HG03095 (cell line): ENCODE measurements at regions not wholly inside any gene's neighbourhood (a gene's known extent, or its start where the extent isn't known, plus 50 kb on each side); places are given as distances from the start of the nearest gene placed in this dataset.
"Not testable (repeated sequence)": the region's sequence is repeated elsewhere in the genome, so short reads cannot be mapped to it uniquely, and the experiment has no call there.

Experiments used
- ATAC-seq: cut with Tn5 transposase; IDR thresholded peaks from one replicate; pipeline ENCODE4 v1.9.1; 2021; ENCODE audit warnings: moderate library complexity; ENCODE audit not compliant: unreplicated experiment

DNA sequence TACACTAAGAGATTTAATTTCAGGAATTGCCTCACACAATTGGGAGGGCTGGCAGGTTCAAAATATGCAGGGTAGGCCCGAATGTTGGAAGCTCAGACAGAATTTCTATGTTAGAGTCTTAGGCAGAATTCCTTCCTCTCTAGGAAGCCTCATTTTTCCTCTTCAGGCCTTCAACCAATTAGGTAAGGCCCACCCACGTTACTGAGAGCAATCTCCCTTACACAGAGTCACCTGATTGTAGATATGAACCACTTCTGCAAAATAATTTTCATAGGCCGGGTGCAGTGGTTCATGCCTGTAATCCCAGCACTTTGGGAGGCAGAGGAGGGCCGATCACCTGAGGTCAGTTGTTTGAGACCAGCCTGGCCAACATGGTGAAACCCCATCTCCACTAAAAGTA is 50.2 kb upstream of the HIVEP1 start:
- ATAC-seq: no peak

DNA sequence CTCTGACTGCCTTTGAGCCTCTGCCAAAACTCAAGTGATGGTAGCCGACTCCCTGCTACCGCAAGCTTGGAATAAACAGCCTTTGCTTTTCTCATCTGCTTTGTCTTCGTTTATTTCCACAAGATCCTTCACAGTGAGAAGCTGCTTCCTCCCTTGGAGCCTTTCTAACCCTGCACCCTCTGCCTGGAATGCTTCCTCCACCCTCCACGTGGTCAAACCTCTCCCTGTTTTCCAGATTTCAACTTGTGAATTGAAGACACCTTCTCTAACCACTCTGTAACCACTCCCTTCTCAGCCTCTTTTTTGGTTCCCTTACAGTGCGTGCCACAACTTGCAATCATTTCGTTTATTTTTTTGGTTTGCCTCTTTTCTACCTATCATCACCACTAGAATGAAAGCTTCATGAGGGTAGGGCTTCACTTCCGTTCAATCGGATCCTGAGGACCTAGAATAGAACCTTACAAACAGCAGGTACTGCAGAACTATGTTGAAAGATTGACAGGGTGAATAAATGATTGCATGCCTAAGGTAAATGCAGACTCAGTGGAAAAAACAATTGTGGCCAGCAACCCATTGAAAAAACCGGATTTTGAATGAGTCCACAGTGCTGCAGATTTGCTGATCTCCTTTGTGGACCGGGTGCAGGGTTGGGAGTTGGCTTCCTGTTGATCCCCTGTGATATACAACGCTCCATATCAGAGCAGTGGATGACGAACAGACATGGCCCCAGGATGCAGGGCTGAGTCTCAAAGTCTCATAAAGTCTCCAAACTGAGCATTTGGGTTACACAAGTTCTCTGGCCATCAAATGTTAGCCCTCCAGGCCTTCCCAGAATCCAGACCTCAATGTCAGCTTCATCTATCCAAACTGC is 51.0 kb upstream of the HIVEP1 start:
- no peak for ATAC-seq

DNA sequence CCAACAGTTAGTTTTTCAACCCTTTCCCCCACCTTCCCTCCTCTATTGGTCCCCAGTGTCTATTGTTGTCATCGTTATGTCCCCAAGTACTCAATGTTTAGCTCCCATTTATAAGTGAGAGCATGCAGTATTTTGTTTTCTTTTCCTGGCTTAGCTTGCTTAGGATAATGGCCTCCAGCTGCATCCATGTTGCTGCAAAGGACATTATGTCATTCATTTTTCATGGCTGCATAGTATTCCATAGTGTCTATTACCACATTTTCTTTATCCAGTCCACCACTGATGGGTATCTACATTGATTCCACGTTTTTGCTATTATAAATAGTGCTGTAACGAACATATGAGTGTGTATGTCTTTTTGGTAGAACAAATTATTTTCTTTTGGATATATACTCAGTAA is 55.3 kb upstream of the HIVEP1 start:
- no peak for ATAC-seq

DNA sequence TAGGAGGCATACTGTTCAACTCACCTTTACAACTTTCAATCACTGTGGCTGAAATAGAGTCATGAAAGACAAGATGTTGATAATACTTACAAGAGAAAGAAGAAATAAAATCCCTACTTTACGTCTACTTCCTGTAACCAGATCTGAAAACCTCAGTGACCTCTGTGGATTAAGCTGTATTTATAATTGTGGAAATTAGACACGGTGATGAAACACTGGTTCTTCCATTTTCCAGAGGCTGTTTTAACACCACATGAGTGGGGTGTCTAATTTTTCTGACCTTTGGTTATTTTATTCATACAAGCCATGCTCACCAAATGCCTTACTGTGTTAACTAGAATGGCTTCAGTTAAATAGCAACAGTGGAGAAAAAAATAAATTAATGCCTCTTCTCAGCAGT is 58.5 kb upstream of the HIVEP1 start:
- no peak for ATAC-seq

DNA sequence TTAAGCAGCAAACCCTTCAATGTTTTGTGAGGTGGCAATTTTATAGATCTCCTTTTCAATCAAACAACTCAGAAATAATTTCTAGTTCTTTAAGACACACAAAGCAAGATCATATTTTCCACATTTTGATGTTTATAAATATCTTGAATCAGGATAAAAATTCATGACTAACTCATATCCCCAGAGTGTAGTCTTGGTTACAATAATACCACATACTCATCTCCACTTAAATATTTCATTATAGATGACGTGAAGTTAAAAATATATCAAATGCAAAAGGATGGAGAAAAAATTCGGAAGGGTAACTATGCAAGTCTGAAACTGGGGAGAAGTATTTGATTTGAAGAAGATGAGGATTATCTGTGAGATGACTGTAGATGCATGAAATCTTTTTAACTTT is 59.8 kb upstream of the HIVEP1 start:
- ATAC-seq: no peak

DNA sequence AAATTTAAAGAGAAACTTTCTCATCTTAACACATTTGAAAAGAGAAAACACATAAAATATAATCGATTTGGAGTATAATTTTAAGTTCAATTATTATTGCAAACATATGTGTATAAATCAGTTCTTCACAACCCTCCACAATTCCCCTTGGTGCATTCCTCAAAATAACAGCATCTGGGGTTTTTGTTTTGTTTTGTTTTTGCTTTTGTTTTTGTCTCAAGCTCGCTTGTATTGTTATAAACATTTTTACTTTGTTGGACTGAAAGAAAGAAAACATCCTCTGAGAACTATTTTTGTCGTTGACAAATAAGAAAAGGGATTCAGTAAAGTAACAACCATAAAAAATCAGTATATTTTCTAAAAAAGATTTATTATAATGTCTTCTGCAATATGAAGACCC is 60.2 kb upstream of the HIVEP1 start:
- no peak for ATAC-seq

DNA sequence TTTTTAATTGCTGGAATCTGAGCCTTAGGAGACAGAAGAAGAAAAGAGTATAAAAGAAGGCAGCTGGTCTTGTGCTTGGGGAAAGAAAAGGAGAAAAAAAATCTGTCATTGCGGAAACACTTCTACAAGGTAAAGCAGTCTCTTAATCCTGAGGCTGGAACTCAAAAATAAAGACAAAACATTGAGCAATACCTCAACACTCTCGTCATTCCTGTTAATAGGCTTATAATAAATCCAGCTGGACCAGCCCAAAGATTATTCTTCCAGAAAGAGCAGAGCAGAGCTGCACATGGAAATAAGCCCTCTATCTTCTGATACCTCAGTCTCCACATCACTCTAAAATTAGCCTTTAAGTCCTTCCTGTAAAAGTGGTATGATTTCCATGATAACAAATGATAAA is 62.0 kb upstream of the HIVEP1 start:
- ATAC-seq: no peak

DNA sequence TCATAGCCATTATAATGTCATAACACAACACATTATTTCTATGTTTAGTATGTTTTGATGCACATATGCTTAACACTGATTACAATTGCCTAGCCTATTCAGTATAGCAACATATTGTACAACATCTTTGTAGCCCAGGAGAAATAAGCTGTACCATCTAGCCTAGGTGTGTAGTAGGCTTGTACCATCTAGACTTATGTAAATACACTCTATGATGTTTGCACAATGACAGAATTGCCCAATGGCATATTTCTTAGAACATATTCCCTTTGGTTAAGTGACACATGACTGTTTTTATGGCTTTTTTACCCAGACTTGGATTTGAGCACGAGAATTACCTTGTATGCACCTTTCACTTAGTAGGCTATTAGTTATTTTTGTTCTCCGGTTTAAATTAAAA is 64.5 kb upstream of the HIVEP1 start:
- ATAC-seq: no peak

DNA sequence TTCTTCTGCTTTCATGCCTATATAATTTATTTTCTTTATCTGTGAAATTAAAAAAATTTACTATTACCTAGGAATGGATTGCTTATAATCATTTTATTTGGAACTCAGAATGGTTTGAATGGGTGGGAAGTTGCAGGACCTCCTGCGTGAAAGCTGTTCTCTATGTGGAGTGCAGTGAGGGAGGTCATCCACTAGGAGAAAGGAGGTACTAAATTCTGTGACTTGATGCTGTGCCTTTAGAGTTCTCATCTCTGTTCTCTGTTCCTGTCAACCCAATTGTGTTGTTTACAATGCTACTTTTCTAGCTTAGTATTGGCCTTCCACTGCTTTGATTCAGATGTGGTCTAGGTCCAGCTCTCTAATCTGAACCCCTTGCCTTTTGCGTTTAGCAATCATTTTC is 65.0 kb upstream of the HIVEP1 start:
- no peak for ATAC-seq

DNA sequence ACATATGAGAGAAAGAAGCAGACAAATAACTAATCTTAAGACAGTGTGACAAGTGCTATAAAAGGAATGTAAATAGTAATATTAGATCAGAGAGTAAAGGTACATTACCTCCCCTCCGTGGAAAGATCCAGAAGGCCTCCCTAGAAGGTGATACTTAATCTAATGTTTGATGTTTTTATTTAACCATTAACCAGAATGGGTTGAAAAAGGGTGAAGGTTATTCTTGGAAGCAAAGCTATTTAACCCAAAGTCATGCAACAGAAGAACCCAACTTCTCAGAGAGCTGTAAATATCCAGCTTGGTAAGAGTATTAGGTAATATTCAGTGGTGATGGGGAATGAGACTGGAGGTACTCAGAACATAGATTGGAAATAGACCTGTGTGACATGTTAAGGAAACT is 68.0 kb upstream of the HIVEP1 start:
- no peak for ATAC-seq

DNA sequence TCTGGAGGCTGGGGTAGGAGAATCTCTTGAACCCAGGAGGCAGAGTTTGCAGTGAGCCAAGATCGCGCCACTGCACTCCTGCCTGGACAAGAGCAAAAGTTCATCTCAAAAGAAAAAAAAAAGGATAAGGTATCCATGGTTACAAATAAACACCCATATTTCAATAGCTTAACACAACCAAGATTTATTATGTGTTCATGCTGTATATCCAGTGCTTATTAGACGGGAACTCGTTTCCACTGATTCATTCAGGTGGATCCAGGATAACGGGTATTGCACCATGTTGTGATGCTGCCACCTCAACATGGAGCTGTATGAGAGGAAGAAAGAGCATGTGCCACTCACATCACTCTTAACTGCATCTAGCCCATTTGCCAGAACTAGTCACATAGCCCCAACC is 69.1 kb upstream of the HIVEP1 start:
- no peak for ATAC-seq

DNA sequence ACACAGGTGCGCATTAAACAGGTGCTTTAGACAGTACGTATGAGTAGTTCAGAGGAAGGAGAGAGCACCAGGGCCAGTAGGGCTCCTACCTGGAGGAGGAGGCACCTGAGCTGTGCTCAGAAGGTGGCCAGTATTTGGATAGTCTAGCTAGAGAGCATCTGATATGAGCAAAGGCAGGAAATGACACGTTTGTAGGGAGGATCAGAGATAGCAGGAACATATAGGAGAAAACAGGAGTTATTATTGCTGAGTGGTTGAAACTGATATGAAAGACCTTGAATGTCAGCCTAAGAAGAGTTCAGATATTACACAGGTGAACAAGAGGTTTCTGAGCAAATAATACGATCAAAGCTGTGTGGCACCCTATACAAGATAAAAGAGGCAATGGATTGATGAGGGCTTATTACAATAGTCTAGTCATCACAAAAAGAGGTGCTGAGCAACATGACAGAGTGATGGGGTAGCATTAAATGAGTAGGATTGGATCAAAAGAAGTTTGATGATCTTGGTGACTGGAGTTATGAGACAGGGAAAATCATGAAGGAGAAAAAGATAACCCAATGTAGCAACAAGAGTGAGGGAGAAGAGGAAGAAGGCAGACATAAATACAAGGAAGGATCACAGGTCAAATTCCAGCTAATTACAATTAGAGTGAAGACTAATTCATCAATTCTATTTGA is 69.8 kb upstream of the HIVEP1 start:
- no peak for ATAC-seq

DNA sequence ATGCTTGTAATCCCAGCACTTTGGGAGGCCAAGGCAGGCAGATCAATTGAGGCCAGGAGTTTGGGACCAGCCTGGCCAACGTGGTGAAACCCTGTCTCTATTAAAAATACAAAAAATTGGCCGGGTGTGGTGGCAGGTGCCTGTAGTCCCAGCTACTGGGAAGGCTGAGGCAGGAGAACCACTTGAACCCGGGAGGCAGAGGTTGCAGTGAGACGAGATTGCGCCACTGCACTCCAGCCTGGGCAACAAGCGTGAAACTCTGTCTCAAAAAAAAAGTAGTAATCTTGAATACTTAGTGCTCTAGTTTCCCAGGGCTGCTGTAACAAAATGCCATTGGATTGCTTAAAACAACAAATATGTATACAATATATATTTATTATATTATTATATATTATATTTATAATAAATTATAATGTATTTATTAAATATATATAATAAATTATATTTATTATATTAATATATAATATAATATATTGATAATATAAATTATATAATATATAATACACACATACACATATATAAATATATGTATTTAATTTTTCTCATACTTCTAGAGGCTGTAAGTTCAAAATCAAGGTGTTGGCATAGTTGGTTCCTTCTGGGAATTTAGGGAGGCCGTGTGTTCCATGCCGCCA is 71.5 kb upstream of the HIVEP1 start:
- ATAC-seq: not testable (repeated sequence)

DNA sequence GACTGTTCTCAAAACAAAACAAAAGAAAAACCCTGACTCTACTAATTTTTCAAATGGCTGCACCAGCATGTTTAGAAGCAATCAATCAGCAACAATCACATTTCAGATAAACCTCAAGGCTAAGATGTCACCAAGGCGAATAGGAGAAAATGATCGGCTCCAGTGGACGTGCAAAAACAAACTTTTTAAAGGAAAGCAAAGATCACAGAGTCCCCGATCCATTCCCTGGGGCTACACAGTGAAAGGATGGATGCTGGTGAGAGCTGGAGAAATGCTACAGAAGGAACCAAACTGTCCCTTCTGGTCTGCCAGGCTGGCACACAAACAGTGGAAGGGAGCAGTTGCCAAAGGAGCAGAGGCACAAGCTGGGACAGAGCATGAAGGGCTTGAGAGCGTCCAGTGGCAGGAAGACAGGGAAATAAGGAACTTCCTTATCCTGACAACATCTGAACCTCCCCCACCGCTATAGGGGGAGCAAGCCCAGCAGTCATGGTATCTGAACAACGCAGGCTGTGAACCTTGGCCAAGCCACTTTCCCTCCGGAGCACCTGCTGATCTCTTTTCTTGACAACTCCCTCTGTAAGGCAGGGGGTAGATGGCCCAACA is 73.7 kb upstream of the HIVEP1 start:
- ATAC-seq: no peak

DNA sequence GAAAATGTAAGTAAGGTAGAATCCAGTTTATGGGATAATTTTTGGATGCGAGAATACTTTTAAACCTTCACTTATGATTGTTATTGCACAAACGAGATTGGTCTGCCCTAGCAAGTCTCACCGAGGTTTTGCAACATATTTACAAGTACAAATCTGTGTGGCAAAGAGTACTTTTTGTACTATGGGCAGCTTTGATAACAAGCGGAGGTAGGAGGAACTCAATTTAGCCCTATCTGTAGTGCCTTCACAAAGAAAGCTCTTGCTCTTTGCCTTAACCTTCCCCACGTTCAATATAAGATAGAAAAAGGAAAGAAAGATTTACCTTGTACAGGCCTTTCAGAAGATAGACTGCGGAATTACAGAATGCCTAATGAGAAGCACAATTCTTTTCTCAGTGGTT is 77.5 kb upstream of the HIVEP1 start:
- no peak for ATAC-seq

DNA sequence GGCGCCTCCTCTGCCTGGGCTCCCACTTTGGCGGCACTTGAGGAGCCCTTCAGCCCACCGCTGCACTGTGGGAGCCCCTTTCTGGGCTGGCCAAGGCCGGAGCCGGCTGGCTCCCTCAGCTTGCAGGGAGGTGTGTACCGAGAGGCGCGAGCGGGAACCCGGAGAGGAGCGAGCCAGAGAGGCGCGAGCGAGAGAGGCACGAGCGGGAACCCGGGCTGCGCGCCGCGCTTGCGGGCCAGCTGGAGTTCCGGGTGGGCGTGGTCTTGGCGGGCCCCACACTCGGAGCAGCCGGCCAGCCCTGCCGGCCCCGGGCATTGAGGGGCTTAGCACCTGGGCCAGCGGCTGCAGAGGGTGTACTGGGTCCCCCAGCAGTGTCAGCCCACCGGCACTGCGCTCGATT is 79.2 kb upstream of the HIVEP1 start:
- not testable (repeated sequence) for ATAC-seq

DNA sequence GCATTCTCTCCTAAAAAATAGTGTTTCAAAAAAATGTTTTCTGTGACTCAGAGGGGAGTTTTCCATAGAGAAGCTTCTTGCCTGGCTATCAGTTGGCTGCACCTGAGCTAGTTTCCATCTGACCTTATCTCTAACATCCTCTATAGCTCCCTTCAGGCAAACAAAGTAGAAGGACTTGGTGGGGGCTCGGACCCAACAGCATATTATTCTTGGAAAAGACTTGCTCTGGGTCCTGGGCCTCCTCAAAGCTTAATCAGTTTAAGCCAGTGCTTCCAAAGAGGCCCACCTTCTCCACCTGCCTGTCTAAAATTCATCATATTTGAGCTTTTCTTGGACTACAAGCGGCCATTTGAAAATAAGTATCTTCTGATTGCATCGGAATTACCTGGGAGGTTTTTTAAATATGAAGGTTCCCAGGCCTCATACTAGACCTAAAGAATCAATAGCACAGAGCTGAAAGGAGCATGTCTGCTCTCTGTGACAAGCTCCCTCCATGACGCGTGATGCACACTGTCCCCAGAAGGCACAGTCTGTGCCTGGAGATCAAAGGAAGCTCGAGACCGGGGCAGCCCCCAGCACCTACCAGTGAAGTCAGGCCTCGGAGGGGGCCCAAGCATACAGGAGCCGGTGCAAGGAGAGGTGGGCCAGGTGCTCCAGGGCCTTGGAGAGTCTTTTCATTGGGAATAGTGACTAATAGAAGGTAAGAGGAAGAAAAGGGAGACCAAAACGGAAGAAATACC is 80.6 kb upstream of the HIVEP1 start:
- ATAC-seq: no peak

DNA sequence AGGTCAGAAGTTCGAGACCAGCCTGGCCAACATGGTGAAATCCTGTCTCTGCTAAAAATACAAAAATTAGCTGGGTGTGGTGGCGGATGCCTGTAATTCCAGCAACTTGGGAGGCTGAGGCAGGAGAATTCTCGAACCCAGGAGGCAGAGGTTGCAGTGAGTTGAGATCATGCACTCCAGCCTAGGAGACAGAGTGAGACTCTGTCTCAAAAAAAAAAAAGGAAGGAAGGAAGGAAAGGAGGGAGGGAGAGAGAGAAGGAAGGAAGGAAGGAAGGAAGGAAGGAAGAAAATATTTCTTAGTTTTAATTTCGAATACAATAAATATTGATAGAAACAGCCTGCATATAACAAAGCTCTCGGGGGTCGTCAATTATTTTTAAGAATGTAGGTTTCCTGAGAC is 81.3 kb upstream of the HIVEP1 start:
- ATAC-seq: not testable (repeated sequence)

DNA sequence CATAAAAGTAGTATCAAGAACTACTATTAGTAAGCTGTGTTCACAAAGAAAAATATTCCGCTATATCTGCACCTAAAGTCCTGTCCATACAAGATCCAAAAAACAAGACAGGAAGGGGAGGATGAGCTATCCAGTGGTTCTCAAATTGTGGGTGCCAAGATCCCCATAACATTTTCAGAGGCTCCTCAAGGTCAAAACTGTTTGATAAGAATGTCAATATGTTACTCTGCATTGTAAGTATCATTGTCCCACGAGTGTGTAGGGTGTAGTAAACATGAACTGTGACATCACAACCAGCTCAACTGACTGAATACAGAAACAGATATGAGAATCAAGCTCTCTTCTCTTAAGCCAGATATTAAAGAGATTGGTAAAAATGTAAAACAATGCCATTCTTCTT is 81.9 kb upstream of the HIVEP1 start:
- no peak for ATAC-seq

DNA sequence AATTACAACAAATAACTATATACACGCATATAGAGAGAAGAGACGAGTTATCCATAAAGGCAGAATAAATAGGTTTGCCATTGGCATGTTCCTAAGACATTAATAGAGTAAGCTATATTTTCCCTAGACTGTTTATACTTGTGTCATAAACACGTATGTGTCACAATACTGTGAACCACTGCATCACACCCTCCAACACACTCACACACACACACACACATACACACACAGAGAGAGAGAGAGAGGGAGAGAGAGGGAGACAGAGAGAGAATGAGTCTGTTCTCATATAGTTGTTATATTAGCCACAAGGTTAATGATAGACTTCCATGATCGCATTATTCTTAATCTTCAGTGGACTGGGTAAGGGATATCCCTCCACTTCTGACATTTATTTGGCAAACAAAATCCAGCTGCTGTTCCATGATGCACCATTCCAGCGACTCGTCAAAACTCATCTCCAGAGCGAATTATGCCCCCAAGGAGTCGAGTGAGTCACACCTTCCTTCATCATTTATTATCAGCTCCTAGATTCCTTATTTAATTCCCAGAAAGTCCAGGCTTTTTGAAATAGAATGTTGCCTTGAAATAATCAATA is 82.8 kb upstream of the HIVEP1 start:
- ATAC-seq: no peak
